ENCODE measurements at regions not wholly inside any gene's neighbourhood (a gene's known extent, or its start where the extent isn't known, plus 50 kb on each side); places are given as distances from the start of the nearest gene placed in this dataset.

- Mint-ChIP-seq H3K36me3 (no peaks in the 10 kb centered on the region), H3K27ac (no peak overlapping the region), H3K27me3 (peaks cover 0 to under 1% of the 10 kb centered on the region in 2 donors), H3K4me1 (no peaks in the 10 kb centered on the region), H3K9me3 (peaks cover 0 to 5% (median 1%) of the 10 kb centered on the region in 3 donors), H3K4me3 (no peak overlapping the region)
- no peaks in the 10 kb centered on the region for H3K4me1 ChIP-seq (ENCODE audit: control insufficient read depth in 1 of 2, extremely low read depth in 1 of 2, insufficient read depth in 2 of 2, low read length in 2 of 2)
- no peak for DNase-seq
- H3K36me3 ChIP-seq (ENCODE audit: control insufficient read depth in 2 of 2, extremely low read depth in 1 of 2, insufficient read depth in 1 of 2, low read length in 1 of 2), result no peaks in the 10 kb centered on the region
- ATAC-seq (replicated peaks in 1 of 4), result no peak
- no peak overlapping the region for H3K4me3 ChIP-seq (ENCODE audit: control insufficient read depth in 1 of 2, extremely low read depth in 1 of 2, low read length in 1 of 2)
- WGBS (ENCODE audit: insufficient coverage), result 100% methylated on average over 1 of the region's 6 CpGs
- H3K27ac ChIP-seq (ENCODE audit: low read length), result no peak overlapping the region
- peaks cover 0 to 2% of the 10 kb centered on the region in 2 experiments for H3K27me3 ChIP-seq (replicated peaks in 1 of 2; ENCODE audit: control insufficient read depth in 2 of 2, extremely low read depth in 1 of 2, insufficient read depth in 2 of 2, low read length in 1 of 2)
- POLR2A ChIA-PET, result no interaction called here
- CTCF ChIA-PET, result no interaction called here
- H3K9me3 ChIP-seq, result no peaks in the 10 kb centered on the region
Observed at GRCh38 chr2:2527148-2527547, 196.1 kb upstream of the MYT1L start.

- Histone ChIP-seq H3K4me3 (ENCODE audit: control insufficient read depth in 1 of 2, extremely low read depth in 1 of 2, low read length in 1 of 2) (no peak overlapping the region), H3K27ac (ENCODE audit: low read length) (no peak overlapping the region), H3K4me1 (ENCODE audit: control insufficient read depth in 1 of 2, extremely low read depth in 1 of 2, insufficient read depth in 2 of 2, low read length in 2 of 2) (no peaks in the 10 kb centered on the region), H3K36me3 (ENCODE audit: control insufficient read depth in 2 of 2, extremely low read depth in 1 of 2, insufficient read depth in 1 of 2, low read length in 1 of 2) (no peaks in the 10 kb centered on the region), H3K27me3 (replicated peaks in 1 of 2; ENCODE audit: control insufficient read depth in 2 of 2, extremely low read depth in 1 of 2, insufficient read depth in 2 of 2, low read length in 1 of 2) (peaks cover 0 to 2% of the 10 kb centered on the region in 2 experiments), H3K9me3 (no peaks in the 10 kb centered on the region)
- no peaks in the 10 kb centered on the region for H3K36me3 Mint-ChIP-seq
- no peak overlapping the region for H3K27ac Mint-ChIP-seq
- H3K4me3 Mint-ChIP-seq, result no peak overlapping the region
- H3K4me1 Mint-ChIP-seq, result no peaks in the 10 kb centered on the region
- WGBS (ENCODE audit: insufficient coverage), result 80% methylated on average over 9 of the region's 12 CpGs
- peaks cover 0 to 10% (median 0%) of the 10 kb centered on the region in 3 donors for H3K9me3 Mint-ChIP-seq
- ChIA-PET POLR2A (no interaction called here), CTCF (interaction anchor here in 1 of 2 donors (0.6 kb wide), 1 partner anchor 416 kb away, joined by 3 read pairs; no protein-coding TSS in a partner anchor)
- no peak for ATAC-seq (replicated peaks in 1 of 4)
- H3K27me3 Mint-ChIP-seq, result peaks cover 0 to 9% of the 10 kb centered on the region in 2 donors
- DNase-seq, result no peak
Observed at GRCh38 chr2:2524348-2524941, 193.4 kb upstream of the MYT1L start.

GRCh38 chr2:2523461-2524347 is 192.6 kb upstream of the MYT1L start:
- Histone ChIP-seq H3K27me3 (replicated peaks in 1 of 2; ENCODE audit: control insufficient read depth in 2 of 2, extremely low read depth in 1 of 2, insufficient read depth in 2 of 2, low read length in 1 of 2) (peaks cover 0 to 2% of the 10 kb centered on the region in 2 experiments), H3K36me3 (ENCODE audit: control insufficient read depth in 2 of 2, extremely low read depth in 1 of 2, insufficient read depth in 1 of 2, low read length in 1 of 2) (no peaks in the 10 kb centered on the region), H3K27ac (ENCODE audit: low read length) (no peak overlapping the region), H3K4me1 (ENCODE audit: control insufficient read depth in 1 of 2, extremely low read depth in 1 of 2, insufficient read depth in 2 of 2, low read length in 2 of 2) (no peaks in the 10 kb centered on the region), H3K4me3 (ENCODE audit: control insufficient read depth in 1 of 2, extremely low read depth in 1 of 2, low read length in 1 of 2) (no peak overlapping the region), H3K9me3 (no peaks in the 10 kb centered on the region)
- Mint-ChIP-seq H3K4me3 (no peak overlapping the region), H3K4me1 (no peaks in the 10 kb centered on the region), H3K27ac (no peak overlapping the region), H3K9me3 (peaks cover 0 to 10% (median 0%) of the 10 kb centered on the region in 3 donors), H3K36me3 (no peaks in the 10 kb centered on the region), H3K27me3 (peaks cover 0 to 9% of the 10 kb centered on the region in 2 donors)
- WGBS (ENCODE audit: insufficient coverage), result 83% methylated on average over 2 of the region's 7 CpGs
- ChIA-PET CTCF (interaction anchor here in 1 of 2 donors (0.6 kb wide), 1 partner anchor 417 kb away, joined by 3 read pairs; no protein-coding TSS in a partner anchor), POLR2A (no interaction called here)
- DNase-seq (no peak), ATAC-seq (replicated peaks in 1 of 4) (no peak)

GRCh38 chr2:2520401-2520811 is 189.3 kb upstream of the MYT1L start:
- Mint-ChIP-seq H3K9me3 (peaks cover 0 to 10% (median 0%) of the 10 kb centered on the region in 3 donors), H3K27ac (no peak overlapping the region), H3K4me3 (no peak overlapping the region), H3K27me3 (peaks cover 5 to 17% of the 10 kb centered on the region in 2 donors), H3K36me3 (no peaks in the 10 kb centered on the region), H3K4me1 (no peaks in the 10 kb centered on the region)
- H3K27ac ChIP-seq (ENCODE audit: low read length), result no peak overlapping the region
- no peaks in the 10 kb centered on the region for H3K9me3 ChIP-seq
- H3K27me3 ChIP-seq (replicated peaks in 1 of 2; ENCODE audit: control insufficient read depth in 2 of 2, extremely low read depth in 1 of 2, insufficient read depth in 2 of 2, low read length in 1 of 2), result peaks cover 0 to 5% of the 10 kb centered on the region in 2 experiments
- ChIA-PET POLR2A (no interaction called here), CTCF (no interaction called here)
- no peak overlapping the region for H3K4me3 ChIP-seq (ENCODE audit: control insufficient read depth in 1 of 2, extremely low read depth in 1 of 2, low read length in 1 of 2)
- no peak for ATAC-seq (replicated peaks in 1 of 4)
- WGBS (ENCODE audit: insufficient coverage), result 90% methylated on average over 9 of the region's 10 CpGs
- DNase-seq, result no peak
- H3K4me1 ChIP-seq (ENCODE audit: control insufficient read depth in 1 of 2, extremely low read depth in 1 of 2, insufficient read depth in 2 of 2, low read length in 2 of 2), result no peaks in the 10 kb centered on the region
- H3K36me3 ChIP-seq (ENCODE audit: control insufficient read depth in 2 of 2, extremely low read depth in 1 of 2, insufficient read depth in 1 of 2, low read length in 1 of 2), result no peaks in the 10 kb centered on the region

- CTCF ChIA-PET, result no interaction called here
Observed at GRCh38 chr2:2519381-2519780, 188.3 kb upstream of the MYT1L start.

GRCh38 chr2:2517399-2517798 is 186.3 kb upstream of the MYT1L start:
- H3K27me3 Mint-ChIP-seq, result peaks cover 5 to 17% of the 10 kb centered on the region in 2 donors
- H3K27ac Mint-ChIP-seq, result no peak overlapping the region
- peaks cover 0 to 10% (median 0%) of the 10 kb centered on the region in 3 donors for H3K9me3 Mint-ChIP-seq
- 83% methylated on average over 1 of the region's 2 CpGs for WGBS (ENCODE audit: insufficient coverage)
- Histone ChIP-seq H3K9me3 (no peaks in the 10 kb centered on the region), H3K27me3 (replicated peaks in 1 of 2; ENCODE audit: control insufficient read depth in 2 of 2, extremely low read depth in 1 of 2, insufficient read depth in 2 of 2, low read length in 1 of 2) (peaks cover 0 to 3% of the 10 kb centered on the region in 2 experiments), H3K4me1 (ENCODE audit: control insufficient read depth in 1 of 2, extremely low read depth in 1 of 2, insufficient read depth in 2 of 2, low read length in 2 of 2) (no peaks in the 10 kb centered on the region), H3K27ac (ENCODE audit: low read length) (no peak overlapping the region), H3K36me3 (ENCODE audit: control insufficient read depth in 2 of 2, extremely low read depth in 1 of 2, insufficient read depth in 1 of 2, low read length in 1 of 2) (no peaks in the 10 kb centered on the region), H3K4me3 (ENCODE audit: control insufficient read depth in 1 of 2, extremely low read depth in 1 of 2, low read length in 1 of 2) (no peak overlapping the region)
- no peaks in the 10 kb centered on the region for H3K36me3 Mint-ChIP-seq
- ChIA-PET POLR2A (no interaction called here), CTCF (no interaction called here)
- no peak overlapping the region for H3K4me3 Mint-ChIP-seq
- ATAC-seq (replicated peaks in 1 of 4) (no peak), DNase-seq (no peak)
- H3K4me1 Mint-ChIP-seq, result no peaks in the 10 kb centered on the region

More at GRCh38 chr2:2519381-2519780, 188.3 kb upstream of the MYT1L start:
- H3K27me3 ChIP-seq (replicated peaks in 1 of 2; ENCODE audit: control insufficient read depth in 2 of 2, extremely low read depth in 1 of 2, insufficient read depth in 2 of 2, low read length in 1 of 2), result peaks cover 0 to 3% of the 10 kb centered on the region in 2 experiments
- ATAC-seq (replicated peaks in 1 of 4) (no peak), DNase-seq (no peak)
- POLR2A ChIA-PET, result no interaction called here
- Mint-ChIP-seq H3K4me3 (no peak overlapping the region), H3K9me3 (peaks cover 0 to 10% (median 0%) of the 10 kb centered on the region in 3 donors), H3K4me1 (no peaks in the 10 kb centered on the region), H3K27ac (no peak overlapping the region), H3K27me3 (peaks cover 5 to 17% of the 10 kb centered on the region in 2 donors), H3K36me3 (no peaks in the 10 kb centered on the region)
- no peak overlapping the region for H3K4me3 ChIP-seq (ENCODE audit: control insufficient read depth in 1 of 2, extremely low read depth in 1 of 2, low read length in 1 of 2)
- no peak overlapping the region for H3K27ac ChIP-seq (ENCODE audit: low read length)
- no peaks in the 10 kb centered on the region for H3K9me3 ChIP-seq
- H3K4me1 ChIP-seq (ENCODE audit: control insufficient read depth in 1 of 2, extremely low read depth in 1 of 2, insufficient read depth in 2 of 2, low read length in 2 of 2), result no peaks in the 10 kb centered on the region
- no peaks in the 10 kb centered on the region for H3K36me3 ChIP-seq (ENCODE audit: control insufficient read depth in 2 of 2, extremely low read depth in 1 of 2, insufficient read depth in 1 of 2, low read length in 1 of 2)
- WGBS (ENCODE audit: insufficient coverage), result 67% methylated on average over 1 of the region's 1 CpG

Data from T-cell (primary cell).